ENCODE measurements at regions not wholly inside any gene's neighbourhood (a gene's known extent, or its start where the extent isn't known, plus 50 kb on each side); places are given as distances from the start of the nearest gene placed in this dataset.

DNA sequence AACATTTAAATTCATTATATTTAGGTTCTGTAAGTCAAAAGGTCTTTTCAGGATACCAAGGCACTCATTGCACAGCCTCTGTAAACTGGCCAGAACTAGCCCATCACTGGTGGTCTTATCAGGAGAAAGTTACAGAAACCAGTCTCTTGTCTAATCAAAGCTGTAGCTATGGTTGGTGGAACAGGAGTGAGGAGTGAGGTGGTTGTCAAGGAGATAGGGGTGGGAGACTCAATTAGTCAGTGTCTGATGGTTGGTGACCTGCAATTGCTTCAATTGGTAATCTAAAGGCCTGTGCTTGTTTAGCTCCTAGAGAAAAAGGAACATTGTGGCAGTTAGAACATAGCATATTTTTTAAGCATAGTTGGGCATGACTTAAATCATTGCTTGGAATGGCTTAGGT is 458.6 kb upstream of the CDH2 start:
- DNase-seq (ENCODE audit: low read depth): no peak

DNA sequence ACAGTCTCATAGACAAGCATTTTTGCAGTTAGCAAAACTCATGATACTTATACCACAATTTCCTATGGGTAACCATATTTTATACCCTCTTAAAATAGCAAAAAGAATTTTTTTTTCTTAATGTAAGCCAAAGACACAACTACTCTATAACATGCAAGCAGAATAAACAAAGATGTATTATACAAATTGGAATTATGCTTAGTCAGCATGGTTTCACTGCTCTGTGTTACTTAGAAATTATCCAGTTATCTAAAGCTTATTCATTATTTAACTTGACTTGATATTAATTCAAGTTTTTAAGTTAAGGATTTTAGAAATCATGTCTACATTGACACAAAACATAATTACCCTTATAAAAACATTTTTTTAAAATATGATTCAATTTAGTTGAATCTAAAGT is 449.8 kb upstream of the CDH2 start:
- DNase-seq (ENCODE audit: low read depth): no peak

DNA sequence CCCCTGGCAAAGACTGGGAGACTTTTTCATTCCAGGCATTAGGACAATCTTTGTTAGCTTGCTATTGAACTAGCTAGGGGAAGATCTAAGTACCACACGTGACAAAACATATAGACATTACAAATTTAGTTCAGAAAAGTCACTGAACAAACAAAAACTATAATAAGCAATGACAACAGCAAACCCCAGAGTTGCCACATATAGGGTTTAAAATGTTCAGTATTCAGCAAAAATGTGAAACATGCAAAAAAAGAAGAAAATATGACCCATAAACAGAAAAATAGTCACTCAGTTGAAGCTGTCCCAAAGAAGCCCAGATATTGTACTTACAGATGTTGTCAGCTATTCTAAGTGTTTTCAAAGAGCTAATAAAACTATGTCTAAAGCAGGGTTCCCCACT is 431.1 kb upstream of the CDH2 start:
- DNase-seq (ENCODE audit: low read depth): no peak

GRCh38 chr18:28606686-28607085 is 429.8 kb upstream of the CDH2 start:
- DNase-seq (ENCODE audit: low read depth): no peak

- no peak for DNase-seq (ENCODE audit: low read depth)
These were observed 425.5 kb upstream of the CDH2 start for GRCh38 chr18:28602391-28602790.

DNA sequence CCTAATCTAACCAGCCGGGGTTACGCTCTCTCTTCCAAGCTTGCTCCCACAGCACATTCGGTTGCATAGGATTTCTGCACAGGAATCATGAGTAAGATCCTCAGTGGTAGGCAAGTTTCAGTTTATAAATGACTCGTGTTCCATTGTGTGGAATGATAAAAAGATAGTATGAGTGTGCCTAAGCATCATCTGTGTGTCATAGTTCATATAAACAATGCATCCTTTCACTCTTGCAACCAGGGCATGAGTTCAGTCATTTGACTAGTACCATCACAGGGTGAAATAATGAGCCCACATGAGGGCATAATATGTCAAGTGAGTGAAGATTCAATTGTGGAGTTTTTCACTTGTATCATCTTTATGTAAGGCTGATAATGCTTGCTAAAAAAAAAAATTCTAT is 417.1 kb upstream of the CDH2 start:
- DNase-seq (ENCODE audit: low read depth): peak; percentile 17

- DNase-seq (ENCODE audit: low read depth): no peak
These were observed 412.1 kb upstream of the CDH2 start for GRCh38 chr18:28588884-28589549.

DNA sequence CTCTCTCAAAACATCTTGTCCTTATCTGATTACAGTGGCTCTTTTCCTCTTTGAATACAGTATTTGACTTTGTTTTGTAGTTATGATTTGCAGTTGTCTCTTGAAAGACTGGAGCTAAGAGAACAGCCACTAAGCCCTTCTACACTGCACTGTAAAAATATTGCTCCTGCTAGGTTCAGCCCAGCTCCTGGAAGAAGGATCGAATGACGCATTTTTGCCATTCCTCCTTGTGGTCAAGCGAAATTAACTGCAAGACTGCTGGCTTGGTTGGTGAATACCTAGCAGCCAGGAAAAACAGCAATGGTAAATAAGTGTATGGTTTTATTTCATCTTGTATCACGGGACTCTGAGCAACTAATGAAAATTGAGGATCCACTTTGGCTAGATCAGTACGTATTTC is 407.8 kb upstream of the CDH2 start:
- DNase-seq (ENCODE audit: low read depth): peak; percentile 73

GRCh38 chr18:28582724-28583123 is 405.8 kb upstream of the CDH2 start:
- DNase-seq (ENCODE audit: low read depth): no peak

GRCh38 chr18:28581521-28582071 is 404.7 kb upstream of the CDH2 start:
- no peak for DNase-seq (ENCODE audit: low read depth)

GRCh38 chr18:28576941-28577340 is 400.0 kb upstream of the CDH2 start:
- DNase-seq (ENCODE audit: low read depth): no peak

- no peak for DNase-seq (ENCODE audit: low read depth)
These were observed 398.2 kb upstream of the CDH2 start for GRCh38 chr18:28575123-28575522.

DNA sequence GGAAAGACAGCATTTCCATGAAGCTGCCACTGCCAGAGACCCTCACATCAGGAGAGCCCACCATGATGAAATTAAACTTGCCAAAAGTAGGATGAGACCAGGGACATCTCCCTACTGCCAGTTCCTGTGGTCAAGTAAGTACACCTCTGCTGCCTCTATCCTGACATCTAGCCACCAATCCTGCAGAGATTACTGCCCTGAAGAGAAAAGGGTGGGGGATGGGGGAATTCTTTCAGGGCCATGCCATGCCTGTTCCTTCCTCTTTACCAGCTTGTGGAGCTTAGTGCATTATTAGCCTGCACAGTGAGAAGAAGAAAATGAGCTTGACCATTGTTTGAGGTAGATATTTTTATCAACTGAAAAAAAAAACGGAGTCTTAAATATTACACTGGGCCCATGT is 397.2 kb upstream of the CDH2 start:
- no peak for DNase-seq (ENCODE audit: low read depth)

GRCh38 chr18:28571929-28572328 is 395.0 kb upstream of the CDH2 start:
- DNase-seq (ENCODE audit: low read depth): no peak

DNA sequence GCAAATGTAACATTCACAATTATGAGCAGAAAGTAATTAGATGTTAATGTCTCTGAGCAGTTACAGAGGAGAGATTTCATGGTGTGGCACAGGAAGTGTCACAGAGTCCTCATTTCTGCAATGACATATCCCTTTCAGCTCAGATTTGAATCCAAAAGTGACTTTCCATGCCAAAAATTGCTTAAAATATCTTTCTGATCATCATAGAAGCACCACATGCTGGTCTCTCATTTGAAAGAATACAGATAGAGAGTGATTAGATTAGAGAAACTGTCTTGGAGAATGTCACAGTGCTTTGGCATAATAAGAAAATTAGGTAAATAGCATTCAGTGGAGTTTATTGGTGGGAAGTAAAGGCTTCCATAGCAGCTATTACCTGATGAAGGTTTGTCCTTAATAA is 383.4 kb upstream of the CDH2 start:
- no peak for DNase-seq (ENCODE audit: low read depth)

DNA sequence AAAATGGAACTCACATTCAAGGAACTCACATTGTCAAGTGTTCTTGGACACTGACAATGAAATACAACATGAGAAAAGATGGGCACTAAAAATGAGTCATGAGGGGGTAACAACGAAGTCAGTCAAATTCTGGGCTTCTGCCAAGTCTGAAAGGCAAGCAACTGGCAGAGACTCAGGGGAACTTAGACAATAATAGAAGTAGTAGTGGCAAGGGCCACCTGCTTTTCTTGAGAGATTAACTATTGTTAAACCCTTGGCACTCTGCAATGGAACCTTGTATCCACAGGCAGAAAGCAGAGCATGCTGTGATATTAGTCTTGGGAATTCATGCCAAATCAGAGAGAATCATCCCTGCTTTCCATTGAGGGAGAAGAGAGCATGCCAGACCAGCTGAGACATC is 382.6 kb upstream of the CDH2 start:
- DNase-seq (ENCODE audit: low read depth): peak; percentile 2

- DNase-seq (ENCODE audit: low read depth): no peak
These were observed 365.0 kb upstream of the CDH2 start for GRCh38 chr18:28541934-28542333.

GRCh38 chr18:28541276-28541930 is 364.5 kb upstream of the CDH2 start:
- DNase-seq (ENCODE audit: low read depth): no peak

DNA sequence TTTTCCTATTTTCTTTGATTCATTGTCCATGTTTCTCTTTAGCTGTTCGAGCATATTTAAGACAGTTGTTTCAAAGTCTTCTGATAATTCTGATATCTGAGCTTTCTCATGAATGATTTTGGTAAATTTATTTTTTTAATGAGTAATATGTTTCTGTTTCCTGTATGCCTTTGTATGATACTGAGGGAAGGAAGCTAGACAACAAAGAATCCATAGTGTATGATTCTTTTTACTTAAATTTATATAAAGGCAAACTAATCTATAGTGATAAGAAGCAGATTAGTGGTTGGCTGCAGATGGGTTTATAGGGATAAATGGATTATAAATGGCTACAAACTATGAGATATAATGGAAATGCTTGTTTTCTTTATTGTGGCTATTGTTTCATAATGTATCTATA is 352.7 kb upstream of the CDH2 start:
- DNase-seq (ENCODE audit: low read depth): no peak

DNA sequence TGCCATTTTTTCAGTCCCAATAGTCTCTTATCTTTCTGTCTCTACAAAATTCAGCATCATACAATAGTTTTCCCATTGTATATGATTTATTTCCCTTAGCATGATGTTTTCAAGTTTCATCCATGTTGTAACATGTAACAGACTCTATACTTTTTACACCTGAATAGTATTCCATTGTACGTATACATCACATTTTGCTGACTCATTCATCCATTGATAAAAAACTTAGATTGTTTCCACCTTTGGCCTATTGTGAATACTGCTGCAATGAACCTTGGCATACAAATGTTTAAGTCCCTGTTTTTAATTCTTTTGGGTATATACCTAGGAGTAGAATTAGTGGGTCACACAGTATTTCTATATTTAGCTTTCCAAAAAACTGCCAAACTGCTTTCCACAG is 349.3 kb upstream of the CDH2 start:
- DNase-seq (ENCODE audit: low read depth): no peak

- no peak for DNase-seq (ENCODE audit: low read depth)
These were observed 347.0 kb upstream of the CDH2 start for GRCh38 chr18:28523758-28524475.

DNA sequence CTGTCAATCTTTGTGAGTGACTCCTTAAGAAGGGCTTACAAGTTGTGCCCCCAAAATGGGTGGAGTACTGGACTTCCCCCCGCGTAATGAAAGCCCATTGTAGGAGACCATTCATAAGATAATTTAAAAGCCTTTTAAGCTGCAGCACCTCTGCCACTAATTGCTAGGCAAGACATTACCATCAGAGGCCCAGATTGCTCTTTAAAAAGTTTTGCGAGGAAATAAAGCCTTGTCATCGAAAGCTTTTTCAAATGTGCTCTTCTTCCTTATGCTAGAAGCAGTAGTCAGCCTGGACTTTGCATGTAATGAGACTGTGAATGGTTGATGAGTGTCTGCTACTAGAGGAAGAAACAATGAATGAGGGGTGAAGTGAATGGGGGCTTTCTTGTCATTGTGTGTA is 345.3 kb upstream of the CDH2 start:
- no peak for DNase-seq (ENCODE audit: low read depth)

GRCh38 chr18:28519997-28520396 is 343.1 kb upstream of the CDH2 start:
- DNase-seq (ENCODE audit: low read depth): no peak

All from Daoy (cell line).